AG04449 (cell line): ENCODE measurements at regions not wholly inside any gene's neighbourhood (a gene's known extent, or its start where the extent isn't known, plus 50 kb on each side); places are given as distances from the start of the nearest gene placed in this dataset.

Experiments
- CTCF ChIA-PET: fragments of 350-600 bp; formaldehyde crosslinking; extraction: SDS; loops from one replicate; lab custom pipeline; 2021; ENCODE audit warnings: antibody characterized with exemption; lab: Yijun Ruan, JAX
- POLR2A ChIA-PET: fragments of 400-600, 350-600 bp; formaldehyde crosslinking; extraction: SDS; loops from one replicate; lab custom pipeline; 2020; ENCODE audit warnings: antibody characterized with exemption, inconsistent platforms; lab: Yijun Ruan, JAX
- DNase-seq: peaks from one replicate; pipeline ENCODE4 v3.0.0-alpha.2; 2010; ENCODE audit warnings: low read depth, low spot score
- H3K4me3 ChIP-seq: 2 replicates; pipeline ENCODE4 v1.5.1; 2011; ENCODE audit warnings: low read depth, mild to moderate bottlenecking, control low read depth, low read length
- TF ChIP-seq, protein P1 (sequence below): IDR thresholded peaks from one replicate; pipeline ENCODE4 v1.5.1; 2011; ENCODE audit warnings: mild to moderate bottlenecking, moderate library complexity, low read length, control low read depth, inconsistent platforms; ENCODE audit not compliant: insufficient read depth; ENCODE audit errors: missing control alignments

DNA sequence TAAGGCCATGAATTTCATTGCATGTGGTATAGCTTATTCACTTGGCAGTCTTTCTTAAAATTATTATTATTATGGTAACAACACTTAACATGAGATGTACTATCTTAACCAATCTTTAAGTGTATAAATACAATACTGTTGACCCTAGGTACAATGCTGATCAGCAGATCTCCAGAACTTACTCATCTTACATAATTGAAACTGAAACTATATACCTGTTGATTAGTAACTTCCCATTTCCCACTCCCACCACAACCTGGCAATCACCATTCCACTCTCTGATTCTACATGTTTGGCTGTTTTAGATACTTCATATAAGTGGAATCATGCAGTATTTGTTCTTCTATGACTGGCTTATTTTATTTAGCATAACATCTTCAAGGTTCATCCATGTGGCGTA lies 150.2 kb upstream of the POU2AF2 start:
- no peak for DNase-seq
- CTCF ChIA-PET = no interaction called here
- TF ChIP-seq, protein P1, sequence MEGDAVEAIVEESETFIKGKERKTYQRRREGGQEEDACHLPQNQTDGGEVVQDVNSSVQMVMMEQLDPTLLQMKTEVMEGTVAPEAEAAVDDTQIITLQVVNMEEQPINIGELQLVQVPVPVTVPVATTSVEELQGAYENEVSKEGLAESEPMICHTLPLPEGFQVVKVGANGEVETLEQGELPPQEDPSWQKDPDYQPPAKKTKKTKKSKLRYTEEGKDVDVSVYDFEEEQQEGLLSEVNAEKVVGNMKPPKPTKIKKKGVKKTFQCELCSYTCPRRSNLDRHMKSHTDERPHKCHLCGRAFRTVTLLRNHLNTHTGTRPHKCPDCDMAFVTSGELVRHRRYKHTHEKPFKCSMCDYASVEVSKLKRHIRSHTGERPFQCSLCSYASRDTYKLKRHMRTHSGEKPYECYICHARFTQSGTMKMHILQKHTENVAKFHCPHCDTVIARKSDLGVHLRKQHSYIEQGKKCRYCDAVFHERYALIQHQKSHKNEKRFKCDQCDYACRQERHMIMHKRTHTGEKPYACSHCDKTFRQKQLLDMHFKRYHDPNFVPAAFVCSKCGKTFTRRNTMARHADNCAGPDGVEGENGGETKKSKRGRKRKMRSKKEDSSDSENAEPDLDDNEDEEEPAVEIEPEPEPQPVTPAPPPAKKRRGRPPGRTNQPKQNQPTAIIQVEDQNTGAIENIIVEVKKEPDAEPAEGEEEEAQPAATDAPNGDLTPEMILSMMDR = no peak
- no peak overlapping the region for H3K4me3 ChIP-seq
- POLR2A ChIA-PET = no interaction called here

DNA sequence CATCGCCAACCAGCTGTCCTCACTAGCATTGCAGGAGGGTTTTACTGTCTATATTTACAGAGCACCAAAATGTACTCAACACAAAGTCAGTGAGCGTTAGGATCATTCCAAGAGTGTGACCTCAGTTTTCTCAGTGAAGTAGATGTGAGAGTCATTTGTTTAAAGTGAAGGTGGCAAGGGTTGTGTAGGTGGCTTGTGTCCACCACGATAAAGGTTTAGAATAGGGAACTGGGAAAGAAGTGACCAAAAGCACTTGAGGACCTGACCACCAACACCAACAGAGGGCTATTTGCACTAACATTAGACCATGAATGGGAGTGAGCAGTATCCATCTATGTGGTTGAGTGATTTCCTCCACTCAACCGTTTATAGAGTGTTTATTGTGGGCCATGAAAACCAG lies 152.5 kb upstream of the POU2AF2 start:
- POLR2A ChIA-PET = no interaction called here
- TF ChIP-seq, protein P1 = no peak
- CTCF ChIA-PET = no interaction called here
- DNase-seq = no peak
- H3K4me3 ChIP-seq = no peak overlapping the region

DNA sequence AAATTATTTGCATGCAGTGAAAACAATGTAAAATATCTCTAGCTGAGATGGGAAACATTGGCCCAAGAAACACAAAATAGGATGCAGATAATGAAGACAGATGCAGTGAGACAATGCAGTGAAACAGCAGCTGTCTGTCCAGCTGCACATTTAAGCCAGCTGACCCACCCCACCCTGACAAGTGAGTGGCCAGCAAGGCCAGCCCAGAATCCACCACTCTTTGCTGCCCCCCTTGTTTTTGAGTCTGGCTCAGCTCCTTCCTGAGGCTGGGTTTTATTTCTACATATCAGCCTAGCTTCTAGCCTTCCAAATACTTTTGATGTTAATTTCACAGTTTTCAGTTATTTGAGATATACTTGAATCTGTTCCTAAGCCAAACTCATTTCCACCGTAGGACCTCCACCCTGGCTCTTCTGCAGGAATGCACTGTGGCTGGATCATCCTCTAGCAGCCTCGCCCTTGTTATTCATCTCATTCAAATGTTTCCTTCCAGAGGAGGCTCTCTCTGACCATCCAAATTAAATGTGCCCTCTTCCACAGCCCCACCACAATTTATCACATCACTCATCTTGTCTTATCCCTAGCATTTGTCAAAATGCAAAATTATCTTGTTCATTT lies 154.1 kb upstream of the POU2AF2 start:
- TF ChIP-seq, protein P1 = no peak
- ChIA-PET CTCF (no interaction called here), POLR2A (no interaction called here)
- no peak for DNase-seq
- no peak overlapping the region for H3K4me3 ChIP-seq

DNA sequence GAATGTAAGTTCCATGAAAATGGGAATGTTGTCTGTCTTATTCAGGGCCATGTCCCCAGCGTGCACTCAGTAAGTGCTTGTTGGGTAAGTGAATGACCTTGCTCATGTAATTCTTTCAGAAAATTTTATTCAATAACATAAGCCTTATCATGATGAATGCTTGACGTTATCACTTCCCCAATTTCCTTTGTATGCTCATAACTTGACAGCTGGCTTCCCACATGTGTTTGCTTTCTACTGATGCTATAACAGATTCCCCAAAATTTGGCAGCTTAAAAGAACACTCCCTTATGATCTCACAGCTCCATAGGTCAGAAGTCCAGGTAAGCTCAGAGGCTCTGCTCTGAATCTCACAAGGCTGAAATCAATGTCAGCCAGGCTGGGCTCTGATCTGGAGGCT lies 155.8 kb upstream of the POU2AF2 start:
- ChIA-PET CTCF (no interaction called here), POLR2A (no interaction called here)
- TF ChIP-seq, protein P1 = no peak
- H3K4me3 ChIP-seq = no peak overlapping the region
- DNase-seq = no peak

DNA sequence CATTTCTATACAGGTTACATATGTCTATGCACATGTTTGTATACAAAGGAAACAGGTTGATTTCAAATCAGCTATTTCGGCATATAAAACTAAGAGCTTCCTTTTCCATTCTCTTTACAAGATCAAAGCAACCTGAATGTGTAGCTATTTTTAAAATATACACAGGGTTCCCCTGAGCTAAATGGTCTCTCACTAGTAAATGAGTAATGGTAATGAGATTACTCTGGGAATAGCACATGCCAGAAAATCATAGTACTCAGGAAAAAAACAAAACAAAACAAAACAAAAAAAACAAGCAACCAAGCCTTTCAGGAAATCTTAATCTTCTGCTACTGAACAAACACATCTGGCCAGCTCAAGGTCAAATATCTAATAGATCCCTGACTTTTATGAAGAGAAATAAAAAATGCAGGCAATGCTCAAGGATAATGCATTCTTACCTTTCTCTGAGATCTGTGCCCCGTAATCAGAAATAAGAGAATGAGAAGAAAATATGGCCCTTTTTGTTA lies 156.6 kb upstream of the POU2AF2 start:
- ChIA-PET CTCF (no interaction called here), POLR2A (no interaction called here)
- H3K4me3 ChIP-seq = no peak overlapping the region
- TF ChIP-seq, protein P1 = no peak
- no peak for DNase-seq

DNA sequence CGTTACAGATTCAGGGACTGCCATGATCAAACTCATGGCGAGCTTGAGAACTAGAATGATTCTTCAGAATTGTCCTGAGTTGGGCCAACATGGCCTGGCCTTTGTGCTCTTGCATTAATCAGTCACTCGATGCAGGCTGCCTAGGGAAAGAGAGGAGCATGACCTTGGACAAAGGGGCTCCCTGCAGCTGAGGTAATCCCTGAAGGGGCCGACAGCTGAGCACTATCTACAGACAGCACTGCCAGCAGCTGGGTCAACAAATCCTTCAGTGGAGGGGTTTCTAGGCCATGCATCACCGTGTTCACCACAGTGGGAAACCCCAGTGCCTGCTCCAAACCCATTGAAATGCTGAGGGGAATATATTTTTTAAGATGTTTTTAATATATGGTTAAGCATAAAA lies 159.5 kb upstream of the POU2AF2 start:
- DNase-seq = no peak
- H3K4me3 ChIP-seq = no peak overlapping the region
- CTCF ChIA-PET = no interaction called here
- TF ChIP-seq, protein P1 = no peak
- POLR2A ChIA-PET = no interaction called here
